ENCODE measurements at regions not wholly inside any gene's neighbourhood (a gene's known extent, or its start where the extent isn't known, plus 50 kb on each side); places are given as distances from the start of the nearest gene placed in this dataset.

DNA sequence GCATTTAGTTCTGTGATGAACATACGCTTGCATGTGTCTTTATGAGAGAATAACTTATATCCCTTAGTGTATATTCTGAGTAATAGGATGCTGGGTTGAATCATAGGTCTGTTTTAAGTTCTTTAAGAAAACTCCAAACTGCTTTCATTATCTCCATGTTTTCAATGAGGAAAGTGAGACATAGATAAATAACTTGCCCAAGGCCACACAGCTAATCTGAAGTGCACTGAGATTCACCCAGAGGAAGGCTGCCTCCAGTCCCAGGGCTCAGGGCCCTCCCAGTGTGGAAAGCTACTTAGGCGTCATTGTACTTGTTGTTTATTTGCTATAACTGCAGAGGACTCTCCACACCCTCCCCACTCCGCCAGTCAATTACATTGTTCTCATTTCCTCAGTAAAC is 126.7 kb downstream of the INHBA start:
- no peak for TF ChIP-seq POLR2A (IDR thresholded peaks at IDR 0.05; ENCODE audit: low read depth, low read length)
- no peak for TF ChIP-seq POLR2AphosphoS5 (IDR thresholded peaks at IDR 0.05; ENCODE audit: low read depth, low read length)
- TF ChIP-seq TAF1 (IDR thresholded peaks at IDR 0.05; ENCODE audit: borderline replicate concordance, low read depth, low read length), result no peak
- no peak for DNase-seq (ENCODE audit: insufficient read length)
- FAIRE-seq, result no peak

DNA sequence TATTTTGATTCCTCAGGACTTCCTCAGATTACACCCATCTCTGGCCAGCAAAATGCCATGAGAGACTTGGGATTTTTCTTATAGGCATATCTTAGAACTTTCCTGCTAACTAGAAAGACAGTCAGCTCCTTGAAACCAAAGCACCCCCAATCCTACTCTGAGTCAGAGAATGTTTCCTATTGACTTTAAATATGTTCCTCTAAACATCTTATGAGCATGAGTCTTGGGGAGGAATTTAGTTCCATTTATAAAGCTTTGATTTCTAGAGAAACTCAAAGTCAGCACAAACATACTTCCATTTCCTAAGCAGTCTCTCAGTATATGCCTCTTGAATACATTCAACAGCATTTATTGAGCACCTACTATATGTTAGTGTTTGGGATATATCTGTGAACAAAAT is 128.5 kb downstream of the INHBA start:
- TF ChIP-seq TAF1 (IDR thresholded peaks at IDR 0.05; ENCODE audit: borderline replicate concordance, low read depth, low read length) (no peak), POLR2AphosphoS5 (IDR thresholded peaks at IDR 0.05; ENCODE audit: low read depth, low read length) (no peak)
- no peak for FAIRE-seq
- no peak for DNase-seq (ENCODE audit: insufficient read length)

DNA sequence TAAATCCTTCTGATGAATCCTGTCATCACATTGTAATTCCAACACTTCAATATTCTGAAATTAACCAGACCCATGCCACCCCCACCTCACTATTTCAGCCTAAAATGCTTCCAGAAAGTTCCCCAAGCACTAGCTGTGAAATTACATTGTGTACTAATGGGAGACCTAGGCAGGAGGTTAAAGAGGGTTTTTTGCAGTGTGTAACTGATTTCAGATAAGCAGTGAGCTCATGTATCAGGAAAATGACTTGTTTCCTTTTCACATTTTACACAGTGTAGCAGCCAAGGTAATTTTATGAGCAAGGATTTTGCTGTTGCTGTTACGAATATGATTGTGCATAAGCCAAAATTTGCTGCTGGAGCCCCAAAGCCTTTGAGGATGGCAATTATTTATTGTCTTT is 129.0 kb downstream of the INHBA start:
- no peak for DNase-seq (ENCODE audit: insufficient read length)
- no peak for FAIRE-seq
- TF ChIP-seq TAF1 (IDR thresholded peaks at IDR 0.05; ENCODE audit: borderline replicate concordance, low read depth, low read length), result no peak
- no peak for TF ChIP-seq POLR2AphosphoS5 (IDR thresholded peaks at IDR 0.05; ENCODE audit: low read depth, low read length)
- no peak for TF ChIP-seq POLR2A (IDR thresholded peaks at IDR 0.05; ENCODE audit: low read depth, low read length)

DNA sequence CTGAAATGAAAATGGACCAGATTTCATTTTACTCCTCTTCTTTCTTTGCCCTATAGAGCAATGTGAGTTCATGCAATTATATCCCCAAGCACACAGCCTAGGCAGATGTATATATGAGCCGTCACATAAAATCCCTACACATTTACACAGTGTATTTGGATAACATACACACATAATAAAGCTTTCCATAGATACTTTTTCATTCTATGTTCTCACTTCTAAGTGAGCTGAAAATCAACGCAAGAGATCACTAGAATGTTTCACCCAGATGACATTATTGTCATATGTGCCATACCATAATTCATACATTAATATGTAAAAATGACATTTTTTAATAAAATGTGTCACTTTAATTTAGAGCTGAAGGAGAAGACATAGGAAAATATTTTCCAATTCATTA is 129.4 kb downstream of the INHBA start:
- FAIRE-seq (no peak), DNase-seq (ENCODE audit: insufficient read length) (no peak)
- TF ChIP-seq TAF1 (IDR thresholded peaks at IDR 0.05; ENCODE audit: borderline replicate concordance, low read depth, low read length) (no peak), POLR2AphosphoS5 (IDR thresholded peaks at IDR 0.05; ENCODE audit: low read depth, low read length) (no peak), POLR2A (IDR thresholded peaks at IDR 0.05; ENCODE audit: low read depth, low read length) (no peak)

DNA sequence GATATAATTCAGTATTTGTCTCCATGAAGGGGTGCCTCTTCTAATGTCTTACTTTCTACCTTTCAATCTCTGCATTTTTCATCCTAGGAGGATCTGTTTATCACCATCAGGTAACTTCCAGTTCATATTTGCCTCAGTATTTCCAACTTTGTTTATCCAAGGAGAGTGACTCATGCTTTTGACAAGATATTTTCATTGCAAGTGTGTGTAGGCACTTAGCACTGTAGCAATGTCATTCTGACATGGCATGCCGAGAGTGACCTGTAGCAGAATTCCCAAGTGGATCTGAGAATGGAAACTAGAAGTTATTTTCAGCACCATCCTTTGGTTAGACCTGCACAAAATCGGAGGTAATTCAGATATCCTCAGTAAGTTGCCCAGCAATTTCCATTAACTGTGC is 129.9 kb downstream of the INHBA start:
- FAIRE-seq (no peak), DNase-seq (ENCODE audit: insufficient read length) (no peak)
- TF ChIP-seq TAF1 (IDR thresholded peaks at IDR 0.05; ENCODE audit: borderline replicate concordance, low read depth, low read length), result no peak
- TF ChIP-seq POLR2AphosphoS5 (IDR thresholded peaks at IDR 0.05; ENCODE audit: low read depth, low read length), result no peak
- TF ChIP-seq POLR2A (IDR thresholded peaks at IDR 0.05; ENCODE audit: low read depth, low read length), result no peak

DNA sequence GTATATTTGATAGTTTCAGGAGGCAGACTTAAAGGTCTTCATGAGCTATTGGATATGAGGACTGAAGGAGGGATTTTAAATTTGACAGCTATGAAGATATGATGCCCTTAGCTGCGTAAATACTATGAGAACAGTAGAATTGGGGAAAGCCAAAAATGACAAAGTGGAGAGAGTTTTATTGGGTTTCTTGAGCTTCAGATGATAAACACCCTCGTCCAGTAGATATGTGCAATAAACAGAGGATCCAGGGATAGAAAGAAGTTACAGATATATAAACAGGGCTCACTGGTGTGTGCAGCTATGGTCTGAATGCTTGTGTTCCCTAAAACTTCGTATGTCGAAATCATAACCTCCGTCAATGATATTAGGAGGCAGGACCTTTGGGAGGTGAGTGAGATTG is 131.3 kb downstream of the INHBA start:
- DNase-seq (ENCODE audit: insufficient read length), result no peak
- no peak for TF ChIP-seq POLR2AphosphoS5 (IDR thresholded peaks at IDR 0.05; ENCODE audit: low read depth, low read length)
- TF ChIP-seq TAF1 (IDR thresholded peaks at IDR 0.05; ENCODE audit: borderline replicate concordance, low read depth, low read length), result no peak
- no peak for TF ChIP-seq POLR2A (IDR thresholded peaks at IDR 0.05; ENCODE audit: low read depth, low read length)
- no peak for FAIRE-seq

DNA sequence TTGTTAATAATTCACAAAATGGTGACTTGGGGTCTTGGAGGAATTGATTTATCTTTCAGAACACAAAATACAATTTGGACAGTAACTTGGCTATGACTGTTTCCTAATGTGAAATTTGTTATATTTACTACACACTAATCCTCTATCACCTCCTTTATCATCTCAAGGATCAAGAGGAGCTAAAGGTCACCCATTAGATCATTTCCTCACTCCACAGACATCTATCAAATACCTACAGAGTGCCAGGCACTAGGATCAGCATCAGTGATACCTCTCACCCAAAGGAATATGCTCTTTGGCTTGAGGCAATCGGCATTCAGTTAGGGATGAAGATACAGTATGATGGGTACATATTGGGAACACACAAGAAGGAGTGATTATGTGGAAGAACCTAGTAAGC is 132.1 kb downstream of the INHBA start:
- TF ChIP-seq POLR2AphosphoS5 (IDR thresholded peaks at IDR 0.05; ENCODE audit: low read depth, low read length), result no peak
- TF ChIP-seq TAF1 (IDR thresholded peaks at IDR 0.05; ENCODE audit: borderline replicate concordance, low read depth, low read length), result no peak
- no peak for TF ChIP-seq POLR2A (IDR thresholded peaks at IDR 0.05; ENCODE audit: low read depth, low read length)
- DNase-seq (ENCODE audit: insufficient read length) (no peak), FAIRE-seq (no peak)

DNA sequence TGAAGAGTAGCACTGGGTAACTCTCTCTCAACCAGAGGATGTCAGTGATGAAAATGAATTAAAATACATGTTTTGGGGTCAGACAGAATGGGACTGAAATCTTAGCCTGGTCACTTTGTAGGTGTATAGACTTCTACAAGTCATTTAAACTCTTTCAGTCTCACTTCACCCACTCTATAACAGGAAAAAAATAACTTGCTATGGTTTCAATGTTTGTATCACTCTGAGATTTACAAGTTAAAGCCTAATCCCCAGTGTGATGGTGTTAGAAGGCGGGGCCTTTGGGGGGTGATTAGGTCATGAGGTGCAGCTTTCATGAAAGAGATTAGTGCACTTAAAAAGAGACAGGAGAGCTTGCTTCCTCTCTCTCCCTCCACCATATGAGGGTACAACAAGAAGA is 134.8 kb downstream of the INHBA start:
- TF ChIP-seq POLR2A (IDR thresholded peaks at IDR 0.05; ENCODE audit: low read depth, low read length), result no peak
- TF ChIP-seq POLR2AphosphoS5 (IDR thresholded peaks at IDR 0.05; ENCODE audit: low read depth, low read length), result no peak
- no peak for TF ChIP-seq TAF1 (IDR thresholded peaks at IDR 0.05; ENCODE audit: borderline replicate concordance, low read depth, low read length)
- no peak for FAIRE-seq
- DNase-seq (ENCODE audit: insufficient read length), result no peak

DNA sequence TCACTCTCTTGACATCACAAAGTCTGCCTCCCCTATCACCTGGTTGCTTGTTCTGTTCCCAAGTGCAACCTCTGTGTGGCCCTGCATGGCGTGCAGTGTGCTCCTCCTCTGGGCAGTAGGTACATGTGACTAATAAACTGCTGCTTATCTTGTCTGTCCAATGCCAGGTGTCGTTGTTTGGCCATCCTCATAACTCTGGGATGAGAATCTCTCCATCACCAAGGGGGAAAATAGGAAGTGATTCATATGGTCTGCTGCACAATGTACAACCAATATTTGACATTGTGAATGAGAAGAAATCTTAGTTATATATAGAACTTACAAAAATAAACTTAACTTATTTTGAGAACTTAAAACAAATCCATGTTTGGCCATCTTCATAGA is 135.2 kb downstream of the INHBA start:
- DNase-seq (ENCODE audit: insufficient read length) (no peak), FAIRE-seq (no peak)
- TF ChIP-seq POLR2A (IDR thresholded peaks at IDR 0.05; ENCODE audit: low read depth, low read length) (no peak), TAF1 (IDR thresholded peaks at IDR 0.05; ENCODE audit: borderline replicate concordance, low read depth, low read length) (no peak), POLR2AphosphoS5 (IDR thresholded peaks at IDR 0.05; ENCODE audit: low read depth, low read length) (no peak)

DNA sequence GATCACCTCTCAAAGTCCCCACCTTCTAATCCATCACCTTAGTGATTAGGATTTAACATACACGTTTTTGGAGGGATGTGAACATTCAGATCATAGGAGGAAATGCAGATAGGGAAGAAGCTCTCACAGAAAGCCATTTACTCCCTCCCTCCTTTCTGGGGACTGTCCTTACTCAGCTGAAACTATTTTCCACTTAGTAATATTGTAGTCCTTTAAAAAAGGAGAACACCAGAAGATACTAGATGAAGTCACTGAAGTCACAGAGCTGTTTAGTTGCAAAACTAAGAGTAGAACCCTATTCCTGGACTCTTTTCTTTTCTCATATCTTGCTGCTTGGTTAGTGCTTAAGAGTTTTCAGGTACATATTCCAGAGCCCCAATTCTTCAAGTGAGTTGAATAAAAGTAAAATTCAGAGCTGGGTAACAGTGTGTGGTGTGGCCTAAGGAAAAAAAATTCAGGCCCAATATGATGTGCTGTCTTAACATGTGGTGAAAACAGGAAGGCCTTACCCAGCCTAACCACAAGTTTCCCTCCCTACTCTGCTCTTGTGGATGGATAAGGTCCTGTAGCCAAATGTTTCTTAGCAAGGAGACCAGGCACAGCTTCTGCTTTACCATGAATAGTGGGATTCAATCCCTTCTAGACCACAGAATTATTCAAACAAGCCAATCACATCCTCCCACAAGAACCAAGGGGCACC is 135.7 kb downstream of the INHBA start:
- FAIRE-seq, result no peak
- DNase-seq (ENCODE audit: insufficient read length), result no peak
- no peak for TF ChIP-seq TAF1 (IDR thresholded peaks at IDR 0.05; ENCODE audit: borderline replicate concordance, low read depth, low read length)
- no peak for TF ChIP-seq POLR2A (IDR thresholded peaks at IDR 0.05; ENCODE audit: low read depth, low read length)
- TF ChIP-seq POLR2AphosphoS5 (IDR thresholded peaks at IDR 0.05; ENCODE audit: low read depth, low read length), result no peak

DNA sequence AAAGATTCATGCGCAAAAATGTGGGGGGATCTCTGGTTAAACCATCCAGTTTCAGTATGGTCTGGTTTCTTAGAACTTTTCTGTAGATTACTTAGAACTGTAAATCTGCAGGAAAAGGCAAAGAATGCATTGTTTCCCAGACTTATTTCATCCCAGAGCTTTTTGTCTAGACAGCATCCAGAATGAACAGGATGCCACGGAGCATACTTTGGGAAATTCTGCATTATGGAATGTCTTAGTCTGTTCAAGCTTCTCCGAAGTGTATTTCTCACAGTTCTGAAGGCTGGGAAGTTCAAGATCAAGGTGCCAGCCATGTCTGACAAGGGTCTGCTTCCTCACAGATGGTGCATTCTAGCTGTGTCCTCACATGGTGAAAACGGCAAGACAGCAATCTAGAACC is 136.3 kb downstream of the INHBA start:
- TF ChIP-seq TAF1 (IDR thresholded peaks at IDR 0.05; ENCODE audit: borderline replicate concordance, low read depth, low read length), result no peak
- TF ChIP-seq POLR2A (IDR thresholded peaks at IDR 0.05; ENCODE audit: low read depth, low read length), result no peak
- TF ChIP-seq POLR2AphosphoS5 (IDR thresholded peaks at IDR 0.05; ENCODE audit: low read depth, low read length), result no peak
- FAIRE-seq (no peak), DNase-seq (ENCODE audit: insufficient read length) (no peak)

DNA sequence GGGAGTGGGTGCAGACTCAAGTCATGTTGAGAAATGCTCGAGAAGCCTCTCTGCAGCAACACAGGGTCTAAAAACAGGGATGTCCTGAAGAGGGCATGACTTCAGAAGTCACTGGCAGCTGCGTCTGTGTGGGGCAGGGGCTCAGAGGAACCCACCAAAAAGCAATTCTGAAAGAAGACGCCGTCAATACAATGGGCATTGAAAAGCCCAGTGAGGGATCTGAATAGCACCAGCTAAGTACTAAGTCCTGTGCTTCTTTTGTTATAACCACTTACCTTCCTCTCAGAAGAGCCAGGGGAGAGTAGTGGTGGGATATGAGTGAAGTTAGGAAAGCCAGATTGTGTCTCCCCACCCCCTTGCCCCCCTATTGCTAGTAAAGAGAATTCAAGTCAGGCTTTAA is 137.2 kb downstream of the INHBA start:
- no peak for DNase-seq (ENCODE audit: insufficient read length)
- FAIRE-seq, result no peak
- TF ChIP-seq TAF1 (IDR thresholded peaks at IDR 0.05; ENCODE audit: borderline replicate concordance, low read depth, low read length) (no peak), POLR2A (IDR thresholded peaks at IDR 0.05; ENCODE audit: low read depth, low read length) (no peak), POLR2AphosphoS5 (IDR thresholded peaks at IDR 0.05; ENCODE audit: low read depth, low read length) (no peak)
